GM23338 (cell line): ENCODE measurements at regions not wholly inside any gene's neighbourhood (a gene's known extent, or its start where the extent isn't known, plus 50 kb on each side); places are given as distances from the start of the nearest gene placed in this dataset.

Experiments
- ATAC-seq: fragments of 200-7000 bp; cut with Tn5 transposase; 3 replicates; pipeline ENCODE4 v1.9.1; 2020
- DNase-seq: peaks from one replicate; pipeline ENCODE4 v3.0.0-alpha.2; 2015; ENCODE audit warnings: low spot score
- H2AFZ ChIP-seq: fragments of 200-600 bp; sonication (generic); 2 replicates; pipeline ENCODE4 v1.8.0; 2016; ENCODE audit warnings: antibody characterized with exemption, mild to moderate bottlenecking, moderate library complexity
- H3F3A ChIP-seq: fragments of 200-600 bp; sonication (generic); replicated peaks from 2 replicates; pipeline ENCODE4 v1.8.0; 2017; ENCODE audit warnings: antibody characterized with exemption, mixed run types, low read depth
- H3K27ac ChIP-seq: fragments of 200-600 bp; sonication (generic); 2 replicates; pipeline ENCODE4 v1.6.1; 2016; ENCODE audit warnings: low read depth
- H3K27me3 ChIP-seq: fragments of 200-600 bp; sonication (generic); 2 replicates; pipeline ENCODE4 v1.8.0; 2016; ENCODE audit warnings: mild to moderate bottlenecking, mixed run types, moderate library complexity; ENCODE audit not compliant: insufficient read depth
- H3K36me3 ChIP-seq: fragments of 200-600 bp; sonication (generic); 2 replicates; pipeline ENCODE4 v1.8.0; 2016; ENCODE audit warnings: mild to moderate bottlenecking; ENCODE audit not compliant: insufficient read depth
- H3K4me1 ChIP-seq: fragments of 200-600 bp; sonication (generic); 2 replicates; pipeline ENCODE4 v1.8.0; 2016; ENCODE audit warnings: mild to moderate bottlenecking, moderate library complexity; ENCODE audit not compliant: insufficient read depth
- H3K4me2 ChIP-seq: fragments of 200-600 bp; sonication (generic); 2 replicates; pipeline ENCODE4 v1.7.1; 2017; ENCODE audit warnings: mixed run types
- H3K4me3 ChIP-seq: fragments of 200-600 bp; sonication (generic); 2 replicates; pipeline ENCODE4 v1.6.1; 2016; ENCODE audit warnings: mixed run types
- H3K79me2 ChIP-seq: fragments of 200-600 bp; sonication (generic); replicated peaks from 2 replicates; pipeline ENCODE4 v1.8.0; 2017; ENCODE audit warnings: mild to moderate bottlenecking; ENCODE audit not compliant: insufficient read depth
- H3K9me2 ChIP-seq: fragments of 200-600 bp; sonication (generic); 2 replicates; pipeline ENCODE4 v1.8.0; 2017; ENCODE audit not compliant: insufficient read depth
- H4K20me1 ChIP-seq: fragments of 200-600 bp; sonication (generic); replicated peaks from 2 replicates; pipeline ENCODE4 v1.8.0; 2017; ENCODE audit warnings: mild to moderate bottlenecking; ENCODE audit not compliant: insufficient read depth
- H3K27ac Mint-ChIP-seq: 2 replicates; pipeline ENCODE4 v1.8.0; 2020; ENCODE audit warnings: inconsistent platforms, mild to moderate bottlenecking, moderate library complexity, mixed read lengths
- H3K27me3 Mint-ChIP-seq: 3 replicates; pipeline ENCODE4 v1.8.0; 2022; ENCODE audit warnings: low read depth, mild to moderate bottlenecking, moderate library complexity, mixed read lengths, inconsistent platforms; ENCODE audit not compliant: insufficient read depth, poor library complexity
- H3K36me3 Mint-ChIP-seq: 3 replicates; pipeline ENCODE4 v1.8.0; 2021; ENCODE audit warnings: low read depth, mild to moderate bottlenecking, inconsistent platforms, moderate library complexity, mixed read lengths
- H3K4me1 Mint-ChIP-seq: 3 replicates; pipeline ENCODE4 v1.8.0; 2020; ENCODE audit warnings: mild to moderate bottlenecking, inconsistent platforms, mixed read lengths
- H3K4me3 Mint-ChIP-seq: 3 replicates; pipeline ENCODE4 v1.8.0; 2021; ENCODE audit warnings: moderate library complexity, mild to moderate bottlenecking, inconsistent platforms, mixed read lengths
- H3K9me3 Mint-ChIP-seq: 3 replicates; pipeline ENCODE4 v1.8.0; 2020; ENCODE audit warnings: moderate library complexity, mild to moderate bottlenecking, inconsistent platforms, mixed read lengths
- CREB1 ChIP-seq: fragments of 250-450 bp; sonication (Bioruptor Pico); IDR thresholded peaks from 2 replicates; pipeline ENCODE4 v1.5.0; 2020; ENCODE audit warnings: low read depth, mild to moderate bottlenecking, moderate library complexity
- CTCF ChIP-seq, 2 experiments: fragments of 200-600 bp in 1 of 2; sonication (generic) in 1 of 2; conservative IDR thresholded peaks; 2 replicates each; pipeline versions ENCODE4 v1.5.1 to v1.6.1; 2016 to 2017; ENCODE audit warnings: antibody characterized with exemption in 2 of 2, low read depth in 2 of 2, mild to moderate bottlenecking in 2 of 2, moderate library complexity in 1 of 2
- ETS1 ChIP-seq: IDR thresholded peaks from 2 replicates; pipeline ENCODE4 v1.6.1; 2016; ENCODE audit warnings: antibody characterized with exemption
- EZH2 ChIP-seq: fragments of 200-600 bp; sonication (generic); IDR thresholded peaks from one replicate; pipeline ENCODE4 v1.8.0; 2017; ENCODE audit warnings: antibody characterized with exemption, mild to moderate bottlenecking, low read depth; ENCODE audit not compliant: unreplicated experiment
- EZH2phosphoT487 ChIP-seq: fragments of 200-600 bp; sonication (generic); IDR thresholded peaks from one replicate; pipeline ENCODE4 v1.8.1; 2018; ENCODE audit warnings: antibody characterized with exemption; ENCODE audit not compliant: unreplicated experiment
- JUNB ChIP-seq: IDR thresholded peaks from one replicate; pipeline ENCODE4 v1.6.1; 2016; ENCODE audit warnings: antibody characterized with exemption; ENCODE audit not compliant: unreplicated experiment
- POLR2AphosphoS5 ChIP-seq: IDR thresholded peaks from 2 replicates; pipeline ENCODE4 v1.6.1; 2016; ENCODE audit warnings: antibody characterized with exemption, low read depth
- REST ChIP-seq: IDR thresholded peaks from one replicate; pipeline ENCODE4 v1.6.1; 2018; ENCODE audit warnings: antibody characterized with exemption; ENCODE audit not compliant: unreplicated experiment
- STAT1 ChIP-seq: IDR thresholded peaks from one replicate; pipeline ENCODE4 v1.6.1; 2016; ENCODE audit warnings: antibody characterized with exemption; ENCODE audit not compliant: unreplicated experiment
- ZNF114 ChIP-seq: fragments of 250-450 bp; sonication (Bioruptor Pico); IDR thresholded peaks from 2 replicates; pipeline ENCODE4 v1.5.0; 2020; ENCODE audit warnings: mild to moderate bottlenecking, moderate library complexity
- ZNF331 ChIP-seq: fragments of 250-450 bp; sonication (Bioruptor Pico); IDR thresholded peaks from 2 replicates; pipeline ENCODE4 v1.5.0; 2020; ENCODE audit warnings: low read depth, mild to moderate bottlenecking, moderate library complexity
- ZNF462 ChIP-seq: fragments of 250-450 bp; sonication (Bioruptor Pico); IDR thresholded peaks from 2 replicates; pipeline ENCODE4 v1.5.0; 2020; ENCODE audit warnings: mild to moderate bottlenecking, moderate library complexity

DNA sequence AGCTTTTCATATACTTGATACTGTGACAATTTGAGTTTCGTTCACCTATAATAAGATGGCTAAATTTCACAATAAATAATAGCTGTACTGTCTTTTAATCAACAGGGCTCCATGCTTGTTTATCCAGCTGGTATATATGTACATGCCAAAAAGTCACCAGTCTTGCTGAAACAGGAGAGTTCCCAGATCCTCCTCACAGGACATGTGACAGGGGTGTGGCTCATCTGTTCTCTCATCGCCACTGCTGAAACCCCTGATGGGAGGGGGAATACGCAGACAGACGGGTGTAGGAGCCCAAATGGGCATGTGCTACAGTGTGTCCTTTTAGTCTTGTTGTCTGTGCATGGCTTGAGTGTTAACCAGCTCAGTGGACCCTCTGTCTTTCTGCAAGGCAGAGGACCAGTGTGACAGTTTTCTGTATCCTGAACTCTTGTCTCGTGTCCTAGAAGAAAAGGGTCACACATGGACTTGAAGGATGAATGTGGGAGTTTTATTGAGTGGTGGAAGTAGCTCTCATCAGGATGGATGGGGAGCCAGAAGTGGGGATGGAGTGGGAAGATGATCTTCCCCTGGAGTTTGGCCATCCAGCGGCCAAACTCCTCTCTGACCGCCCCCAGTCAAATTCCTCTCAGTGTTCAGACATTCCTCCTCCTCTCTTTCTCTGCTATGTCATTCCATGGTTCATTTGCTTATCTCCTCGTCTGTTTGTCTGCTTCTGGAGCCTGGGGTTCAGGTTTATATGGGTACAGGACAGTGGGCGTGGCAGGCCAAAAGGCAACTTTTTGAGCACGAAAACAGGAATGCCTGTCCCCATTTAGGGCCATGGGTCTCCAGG is 113.1 kb upstream of the NECTIN3 start (continued):
- TF ChIP-seq REST (no peak), STAT1 (no peak), ZNF331 (no peak), CREB1 (CRISPR knock-in tag) (no peak), ZNF462 (no peak)

GRCh38 chr3:110965976-110966375 is 105.6 kb upstream of the NECTIN3 start:
- H3K79me2 ChIP-seq: no peaks in the 10 kb centered on the region
- H3K9me3 Mint-ChIP-seq: peaks cover 62% of the 10 kb centered on the region
- TF ChIP-seq ETS1: no peak
- TF ChIP-seq JUNB: no peak
- TF ChIP-seq POLR2AphosphoS5: no peak
- no peak for TF ChIP-seq EZH2
- TF ChIP-seq EZH2phosphoT487: no peak
- no peak for TF ChIP-seq ZNF114 (CRISPR knock-in tag)
- TF ChIP-seq CTCF (conservative IDR thresholded peaks at IDR 0.05; ENCODE audit: low read depth in 2 of 2): no peak
- TF ChIP-seq ZNF331: no peak
- TF ChIP-seq CREB1 (CRISPR knock-in tag): no peak

More at GRCh38 chr3:110965976-110966375, 105.6 kb upstream of the NECTIN3 start:
- Mint-ChIP-seq H3K4me1 (no peaks in the 10 kb centered on the region), H3K27ac (no peak overlapping the region), H3K4me3 (no peak overlapping the region), H3K27me3 (peaks cover 3% of the 10 kb centered on the region), H3K36me3 (peaks cover 58% of the 10 kb centered on the region)
- no peaks in the 10 kb centered on the region for H4K20me1 ChIP-seq
- DNase-seq: no peak
- H3K4me1 ChIP-seq: no peaks in the 10 kb centered on the region
- no peaks in the 10 kb centered on the region for H3K27me3 ChIP-seq
- no peak overlapping the region for H2AFZ ChIP-seq
- no peaks in the 10 kb centered on the region for H3K36me3 ChIP-seq
- no peak overlapping the region for H3K4me3 ChIP-seq
- H3K4me2 ChIP-seq: no peak overlapping the region
- ATAC-seq: no peak
- H3F3A ChIP-seq: no peaks in the 10 kb centered on the region
- no peak overlapping the region for H3K27ac ChIP-seq
- H3K9me2 ChIP-seq: peaks cover 14% of the 10 kb centered on the region
